Ascending aorta (tissue), 2 donors: ENCODE measurements at regions not wholly inside any gene's neighbourhood (a gene's known extent, or its start where the extent isn't known, plus 50 kb on each side); places are given as distances from the start of the nearest gene placed in this dataset.

Experiments
- DNase-seq, 2 donors: peaks; one replicate each; pipeline ENCODE4 v3.0.0-alpha.2; 2019; ENCODE audit warnings: low spot score in 2 of 2
- H3K27ac ChIP-seq, 2 donors: fragments of 200-600 bp; sonication (generic); one replicate each; pipeline ENCODE4 v1.5.1; 2016 to 2017; ENCODE audit warnings: mild to moderate bottlenecking in 1 of 2
- H3K27me3 ChIP-seq: fragments of 200-600 bp; sonication (generic); one replicate; pipeline ENCODE4 v1.5.1; 2017
- H3K36me3 ChIP-seq, 2 donors: fragments of 200-600 bp; sonication (generic); one replicate each; pipeline ENCODE4 v1.5.1; 2016
- H3K4me1 ChIP-seq, 2 donors: fragments of 200-600 bp; sonication (generic); one replicate each; pipeline ENCODE4 v1.5.1; 2016 to 2017; ENCODE audit warnings: mild to moderate bottlenecking in 1 of 2
- H3K4me3 ChIP-seq, 2 donors: fragments of 200-600 bp; sonication (generic); one replicate each; pipeline ENCODE4 v1.5.1; 2016 to 2017; ENCODE audit warnings: mild to moderate bottlenecking in 1 of 2
- H3K9me3 ChIP-seq, 2 donors: fragments of 200-600 bp; sonication (generic); one replicate each; pipeline ENCODE4 v1.5.1; 2016
- CTCF ChIP-seq, 3 experiments: fragments of 200-600 bp in 2 of 3; fragments of 450-650 bp in 1 of 3; sonication (generic) in 2 of 3; IDR thresholded peaks; one replicate each; pipeline ENCODE4 v1.5.1; 2016 to 2019; ENCODE audit warnings: antibody characterized with exemption in 3 of 3, mild to moderate bottlenecking in 1 of 3, moderate library complexity in 1 of 3
- intact Hi-C: fragments of 100-400 bp; cut with DNase I; formaldehyde crosslinking; loops from one replicate; pipeline ENCODE4 v1.15.1; 2023

- TF ChIP-seq CTCF (IDR thresholded peaks at IDR 0.05) = no peak
- no peak overlapping the region for H3K27ac ChIP-seq
- DNase-seq = no peak
- no peaks in the 10 kb centered on the region for H3K36me3 ChIP-seq
- intact Hi-C loops = no loop called here
- H3K27me3 ChIP-seq = no peaks in the 10 kb centered on the region
- no peaks in the 10 kb centered on the region for H3K4me1 ChIP-seq
- H3K9me3 ChIP-seq = no peaks in the 10 kb centered on the region
- no peak overlapping the region for H3K4me3 ChIP-seq
Observed at GRCh38 chr6:139486476-139486799, 112.0 kb upstream of the CITED2 start.

GRCh38 chr6:139485742-139486475 is 111.5 kb upstream of the CITED2 start:
- Histone ChIP-seq H3K4me3 (no peak overlapping the region), H3K27me3 (no peaks in the 10 kb centered on the region), H3K9me3 (no peaks in the 10 kb centered on the region), H3K36me3 (no peaks in the 10 kb centered on the region), H3K27ac (no peak overlapping the region), H3K4me1 (no peaks in the 10 kb centered on the region)
- TF ChIP-seq CTCF (IDR thresholded peaks at IDR 0.05) = no peak
- intact Hi-C loops = no loop called here
- DNase-seq = no peak

- H3K9me3 ChIP-seq = no peaks in the 10 kb centered on the region
- no peaks in the 10 kb centered on the region for H3K4me1 ChIP-seq
- no peak for TF ChIP-seq CTCF (IDR thresholded peaks at IDR 0.05)
- intact Hi-C loops = no loop called here
- H3K36me3 ChIP-seq = no peaks in the 10 kb centered on the region
- no peak overlapping the region for H3K4me3 ChIP-seq
- no peaks in the 10 kb centered on the region for H3K27me3 ChIP-seq
- H3K27ac ChIP-seq = no peak overlapping the region
- DNase-seq = no peak
Observed at GRCh38 chr6:139485185-139485584, 110.7 kb upstream of the CITED2 start.

GRCh38 chr6:139483079-139483478 is 108.6 kb upstream of the CITED2 start:
- Histone ChIP-seq H3K27ac (no peak overlapping the region), H3K36me3 (no peaks in the 10 kb centered on the region), H3K4me3 (no peak overlapping the region), H3K27me3 (no peaks in the 10 kb centered on the region), H3K9me3 (no peaks in the 10 kb centered on the region), H3K4me1 (no peaks in the 10 kb centered on the region)
- TF ChIP-seq CTCF (IDR thresholded peaks at IDR 0.05) = no peak
- DNase-seq = no peak
- intact Hi-C loops = no loop called here

GRCh38 chr6:139482287-139482686 is 107.8 kb upstream of the CITED2 start:
- Histone ChIP-seq H3K4me3 (no peak overlapping the region), H3K36me3 (no peaks in the 10 kb centered on the region), H3K27me3 (no peaks in the 10 kb centered on the region), H3K27ac (no peak overlapping the region), H3K9me3 (no peaks in the 10 kb centered on the region), H3K4me1 (no peaks in the 10 kb centered on the region)
- no peak for DNase-seq
- TF ChIP-seq CTCF (IDR thresholded peaks at IDR 0.05) = no peak
- intact Hi-C loops = no loop called here
